NCI-H2227 treated with DMSO at 0.1 percent for 48 hours (cell line): ENCODE measurements at regions not wholly inside any gene's neighbourhood (a gene's known extent, or its start where the extent isn't known, plus 50 kb on each side); places are given as distances from the start of the nearest gene placed in this dataset.
"Not testable (repeated sequence)": the region's sequence is repeated elsewhere in the genome, so short reads cannot be mapped to it uniquely, and the experiment has no call there.

ENCODE experiments used
- DNase-seq: peaks from one replicate; lab custom pipeline; 2025; lab: John Stamatoyannopoulos, UW

DNA sequence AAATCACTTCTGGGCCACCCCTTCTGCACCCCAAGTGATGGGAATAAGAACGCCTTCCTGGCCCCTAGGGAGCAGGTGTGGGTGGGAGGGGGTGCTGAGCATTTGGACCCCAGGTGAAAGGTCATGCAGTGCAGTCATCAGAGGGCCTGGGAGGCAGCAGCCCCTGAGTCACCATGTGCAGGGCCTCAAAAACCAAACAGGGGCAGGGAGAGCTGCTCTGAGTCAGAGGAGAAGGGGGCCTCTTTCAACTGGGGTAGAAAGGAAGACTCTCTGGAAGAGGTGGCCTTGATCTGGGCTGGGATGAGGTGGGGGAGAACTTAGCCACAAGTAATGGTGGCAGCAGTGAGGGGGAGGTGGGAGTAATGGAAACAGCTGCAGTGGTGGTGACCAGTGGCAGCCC is 164.3 kb downstream of the BUB3 start:
- no peak for DNase-seq

DNA sequence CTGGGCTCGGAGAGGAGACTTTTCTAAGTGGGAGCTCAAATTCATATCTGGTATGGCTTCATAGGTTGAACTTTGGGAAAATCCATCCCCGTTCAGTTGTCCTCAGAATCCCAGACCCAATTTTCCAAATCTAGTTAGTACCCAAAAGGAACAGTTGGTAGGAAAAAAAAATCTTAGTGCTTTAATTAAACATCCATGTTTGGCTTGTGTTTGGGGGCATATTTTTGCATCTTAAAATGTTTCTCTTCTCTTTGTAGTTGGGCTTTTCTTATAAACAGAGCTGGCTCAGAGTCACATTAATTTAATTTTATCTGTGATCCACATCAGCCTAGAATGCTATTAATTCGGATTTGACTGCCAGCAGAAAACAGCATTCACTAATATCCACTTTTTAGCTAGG is 165.9 kb downstream of the BUB3 start:
- DNase-seq, result no peak

DNA sequence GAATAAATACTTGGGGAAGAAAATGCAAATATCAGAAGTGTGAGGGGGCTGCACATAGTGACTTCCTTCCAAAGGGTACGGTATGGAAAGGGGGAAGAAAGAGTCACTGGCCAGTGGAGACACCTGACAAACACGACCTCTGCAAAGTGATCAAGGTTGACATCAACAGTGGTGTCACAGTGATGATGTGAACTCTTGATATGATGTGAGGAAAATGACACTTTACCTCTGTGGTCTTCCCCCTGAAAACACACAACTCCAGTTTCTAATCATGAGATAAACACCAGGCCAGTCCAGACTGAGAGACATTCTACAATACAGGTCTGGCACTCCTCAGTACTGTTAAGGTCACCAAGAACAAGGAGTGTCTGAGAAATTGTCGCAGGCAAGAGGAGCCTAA is 169.7 kb downstream of the BUB3 start:
- DNase-seq, result no peak

DNA sequence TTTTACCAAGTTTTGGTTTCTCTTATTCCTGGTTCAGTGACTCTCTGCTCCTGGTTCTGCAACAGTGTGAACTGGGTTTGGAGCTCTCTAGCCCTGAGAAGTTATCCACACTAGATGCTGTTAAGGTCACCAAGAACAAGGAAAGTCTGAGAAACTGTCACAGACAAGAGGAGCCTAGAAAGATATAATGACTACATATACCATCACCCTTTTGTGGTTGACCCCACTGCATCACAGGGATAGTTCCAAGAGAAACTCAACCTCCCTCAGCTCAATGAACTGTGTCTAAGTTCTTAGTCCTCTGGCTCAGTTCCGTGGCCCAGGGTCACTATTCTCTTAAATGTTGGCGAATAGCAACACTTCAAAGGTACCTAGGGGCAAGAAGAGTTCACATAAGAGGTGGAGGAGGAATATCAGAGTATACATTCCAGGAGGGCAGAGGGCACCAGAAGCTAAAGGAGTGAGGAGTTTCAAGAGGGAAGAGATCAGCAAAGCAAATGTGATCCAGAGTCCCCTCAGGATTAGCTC is 171.5 kb downstream of the BUB3 start:
- DNase-seq, result no peak

DNA sequence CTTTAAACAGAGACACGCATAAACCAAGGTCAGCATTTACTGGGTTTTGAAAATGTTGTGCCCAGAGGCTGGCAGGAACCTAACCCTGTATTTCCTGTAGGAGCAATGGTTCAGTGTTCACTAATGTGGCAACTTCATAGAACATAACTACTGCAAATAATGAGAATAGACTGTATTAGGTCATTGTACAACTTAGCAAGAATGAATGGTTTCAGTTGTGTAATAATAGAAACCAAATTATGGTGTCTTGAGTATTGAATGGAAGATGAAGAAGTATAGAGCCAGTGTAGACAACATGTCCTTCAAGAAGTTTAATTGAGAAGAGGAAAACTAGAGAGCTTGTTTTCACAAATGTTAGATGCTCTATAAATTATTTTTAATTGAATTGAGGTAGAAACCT is 172.5 kb downstream of the BUB3 start:
- DNase-seq, result no peak

DNA sequence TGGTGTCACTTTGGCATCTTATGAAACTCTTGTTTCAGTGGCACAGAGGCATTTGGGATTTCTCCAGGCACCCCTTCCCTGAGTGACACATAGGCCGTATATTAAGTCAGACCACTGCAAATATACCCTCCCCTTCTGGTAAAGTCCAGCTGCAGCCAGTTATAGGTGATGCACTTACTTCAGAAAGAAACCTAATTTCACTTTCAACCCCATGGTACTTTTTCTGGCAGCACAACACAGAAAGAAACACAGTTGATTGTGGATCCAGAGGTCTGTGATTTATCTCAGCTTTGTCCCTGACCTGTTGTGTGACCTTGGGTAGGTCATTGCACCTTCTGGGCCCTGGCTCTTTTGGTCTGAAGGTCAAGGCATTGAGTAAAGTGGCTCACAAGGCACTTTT is 173.2 kb downstream of the BUB3 start:
- no peak for DNase-seq

- DNase-seq, result no peak
Measured at GRCh38 chr10:123327896-123328295, 173.7 kb downstream of the BUB3 start.

DNA sequence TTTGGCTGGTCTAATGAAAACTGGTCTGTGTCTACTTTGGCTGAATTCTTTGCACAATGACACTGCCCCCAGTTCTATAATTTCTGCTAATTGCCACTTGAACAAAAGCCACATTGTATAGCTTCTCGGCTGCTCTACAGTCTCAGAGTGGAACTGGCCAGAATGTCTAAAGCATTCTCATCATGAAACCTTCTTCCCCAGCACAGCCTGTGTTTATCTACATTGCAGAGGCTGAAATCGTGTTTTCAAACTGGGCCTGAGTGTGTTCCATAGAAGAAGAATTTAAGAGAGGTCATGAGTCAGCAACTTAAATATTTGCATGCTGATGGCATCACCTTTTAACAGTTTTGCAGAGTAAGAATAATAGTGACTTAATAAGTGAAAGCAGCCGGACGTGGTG is 177.2 kb downstream of the BUB3 start:
- DNase-seq, result no peak

DNA sequence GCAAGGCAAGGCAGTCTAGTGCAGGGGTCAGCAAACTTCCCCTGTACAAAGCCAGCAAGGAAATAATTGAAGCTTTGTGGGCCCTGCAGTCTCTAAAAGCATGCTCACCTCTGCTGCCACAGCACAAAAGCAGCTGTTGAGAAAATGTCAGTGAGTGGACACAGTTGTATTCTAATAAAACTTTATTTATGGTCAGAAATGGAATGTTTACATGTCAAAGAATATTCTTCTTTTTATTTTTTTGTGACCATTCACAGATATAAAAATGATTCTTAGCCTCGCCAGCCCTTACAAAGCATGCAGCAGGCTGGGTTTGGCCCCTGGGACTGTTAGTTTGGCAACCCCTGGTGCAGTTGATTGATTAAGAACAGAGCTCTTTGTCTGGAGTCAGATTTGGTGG is 192.4 kb downstream of the BUB3 start:
- DNase-seq, result no peak

- DNase-seq, result no peak
Measured at GRCh38 chr10:123348691-123349572, 194.7 kb downstream of the BUB3 start.

DNA sequence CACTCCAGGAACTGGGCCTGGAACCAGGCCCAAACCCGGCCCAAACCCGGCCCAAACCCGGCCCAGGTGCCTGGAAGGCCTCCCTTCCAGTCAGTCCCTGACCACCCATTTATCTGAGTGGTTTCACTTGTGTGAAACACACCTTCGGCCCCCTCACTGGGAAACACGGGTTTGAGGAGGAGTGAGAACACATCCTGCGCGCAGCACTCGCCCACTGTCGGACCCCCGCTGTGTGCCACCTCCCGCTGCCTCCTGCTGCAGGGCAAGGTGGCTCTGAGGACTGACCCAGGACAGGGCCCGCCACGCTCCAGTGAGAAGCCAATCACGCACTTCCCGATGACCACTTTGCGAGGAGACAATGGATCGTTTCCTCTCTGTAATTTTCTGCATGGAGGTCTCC is 197.5 kb downstream of the BUB3 start:
- DNase-seq, result no peak

DNA sequence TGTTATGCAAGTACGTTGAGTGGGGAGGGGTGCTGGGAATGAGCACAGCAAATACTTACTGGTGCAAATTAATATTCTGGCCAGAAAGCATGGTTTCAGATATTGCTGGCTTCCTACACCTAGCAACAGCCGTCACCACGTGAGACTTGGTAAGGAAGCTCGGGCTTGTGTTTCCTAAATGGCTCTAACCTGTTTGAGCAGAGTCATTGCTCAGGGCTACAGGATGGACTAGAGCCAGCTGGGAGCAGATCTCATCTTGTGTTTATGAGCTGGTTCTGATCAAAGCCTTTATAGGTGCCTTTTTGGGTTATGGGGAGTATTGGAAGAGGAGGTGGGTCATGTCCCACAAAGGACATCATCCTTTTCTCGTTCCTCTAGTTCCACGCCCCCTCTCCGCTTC is 200.3 kb downstream of the BUB3 start:
- DNase-seq, result no peak

- no peak for DNase-seq
Measured at GRCh38 chr10:123355748-123356481, 201.7 kb downstream of the BUB3 start.

DNA sequence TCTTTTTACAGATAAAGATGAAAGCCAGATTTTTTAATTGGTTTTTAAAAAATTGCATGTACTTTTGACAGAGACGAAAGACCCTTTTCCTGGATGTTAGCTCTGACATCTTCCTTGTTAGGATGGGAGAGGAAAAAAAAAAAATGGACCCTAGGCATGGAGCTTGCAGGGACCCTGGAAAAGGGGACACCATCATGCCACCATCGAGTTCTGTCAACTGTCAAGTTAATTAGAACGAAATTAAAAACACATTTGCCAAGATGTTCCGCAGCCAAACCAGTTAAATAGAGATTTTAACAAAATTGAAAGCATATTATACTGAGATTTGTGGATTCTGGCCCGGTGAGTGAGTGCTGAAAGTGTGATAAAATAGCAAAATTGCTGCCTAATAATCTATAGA is 202.6 kb downstream of the BUB3 start:
- no peak for DNase-seq

GRCh38 chr10:123357421-123357930 is 203.3 kb downstream of the BUB3 start:
- no peak for DNase-seq

DNA sequence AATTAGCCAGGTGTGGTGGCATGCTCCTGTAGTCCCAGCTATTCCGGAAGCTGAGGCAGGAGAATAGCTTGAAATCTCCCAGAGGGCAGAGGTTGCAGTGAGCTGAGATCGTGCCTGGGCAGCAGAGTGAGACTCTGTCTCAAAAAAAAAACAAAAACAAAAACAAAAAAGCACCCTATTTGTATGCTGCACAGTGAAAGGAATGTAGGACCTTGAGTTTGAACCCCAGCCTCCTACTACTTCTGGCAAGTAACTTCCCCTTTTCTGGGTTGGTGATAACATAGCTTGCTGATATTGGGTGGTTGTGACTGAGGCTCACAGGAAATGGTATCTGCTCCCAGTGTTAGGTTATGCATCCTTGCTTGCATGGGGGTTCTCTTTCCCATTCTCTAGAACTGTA is 205.3 kb downstream of the BUB3 start:
- no peak for DNase-seq

- DNase-seq, result no peak
Measured at GRCh38 chr10:123361832-123362231, 207.6 kb downstream of the BUB3 start.

DNA sequence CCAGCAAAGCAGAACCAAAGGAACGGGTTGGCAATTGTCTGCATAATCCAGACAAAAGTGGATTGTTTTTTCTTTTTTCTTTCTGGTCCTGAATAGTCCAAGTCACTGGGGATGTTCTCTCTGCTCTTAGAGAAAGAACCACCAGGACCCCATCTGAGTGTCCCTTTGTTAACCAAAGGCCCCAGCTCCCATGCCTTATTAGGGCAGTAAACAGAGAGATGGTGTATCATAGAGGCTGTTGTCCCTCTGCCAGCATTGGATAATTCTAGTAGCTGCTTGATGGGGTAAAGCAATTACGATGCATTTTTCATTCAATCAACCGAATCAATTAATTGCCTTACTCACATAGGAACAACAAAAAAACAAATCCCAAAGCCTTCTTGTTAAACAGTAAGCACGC is 213.0 kb downstream of the BUB3 start:
- DNase-seq, result no peak

- DNase-seq, result not testable (repeated sequence)
Measured at GRCh38 chr10:123371626-123372025, 217.4 kb downstream of the BUB3 start.

- no peak for DNase-seq
Measured at GRCh38 chr10:123373591-123373990, 219.4 kb downstream of the BUB3 start.

- DNase-seq, result no peak
Measured at GRCh38 chr10:123375097-123375496, 220.9 kb downstream of the BUB3 start.

DNA sequence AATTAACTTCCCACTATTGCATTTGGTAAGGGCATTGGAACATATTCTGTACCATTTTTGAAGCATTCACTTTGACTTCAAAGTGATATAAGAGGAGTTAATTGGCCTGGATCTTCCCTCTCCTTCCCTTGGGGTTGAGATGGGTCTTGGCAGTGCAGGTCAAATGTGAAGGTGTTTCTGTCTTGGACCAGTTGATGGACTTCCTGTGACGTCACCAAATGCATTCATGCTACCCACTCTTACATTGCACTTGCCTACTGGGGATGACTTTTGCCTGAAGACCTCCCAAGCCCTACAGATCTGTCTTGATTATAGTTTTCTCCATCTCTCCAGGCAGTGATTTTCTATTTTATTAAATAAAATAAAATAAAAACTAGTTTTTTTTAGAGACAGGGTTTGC is 221.5 kb downstream of the BUB3 start:
- no peak for DNase-seq

DNA sequence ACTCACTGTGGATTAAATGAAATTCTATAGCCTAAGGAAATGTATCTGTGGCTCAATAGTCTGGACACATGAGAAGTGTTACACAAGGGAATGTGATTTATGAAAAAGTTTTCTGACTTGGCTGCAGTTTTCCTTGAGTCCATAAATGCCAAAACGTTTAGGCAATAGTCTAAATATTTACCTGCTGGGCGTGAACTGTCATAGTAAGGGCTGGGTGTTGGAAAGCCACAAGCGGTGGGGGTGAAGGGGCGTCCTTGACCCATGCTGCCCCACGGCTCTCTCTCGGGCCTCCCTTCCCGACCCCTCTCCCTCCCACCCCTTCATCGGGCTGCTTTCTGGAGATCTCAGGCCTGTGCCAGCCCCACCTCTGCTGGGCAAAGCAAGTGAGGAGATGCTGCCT is 223.7 kb downstream of the BUB3 start:
- no peak for DNase-seq
